Central memory CD8-positive, alpha-beta T cell (primary cell): ENCODE measurements at regions not wholly inside any gene's neighbourhood (a gene's known extent, or its start where the extent isn't known, plus 50 kb on each side); places are given as distances from the start of the nearest gene placed in this dataset.

Source experiments
- ATAC-seq: fragments of 150-1000 bp; cut with Tn5 transposase; replicated peaks from 2 replicates; pipeline ENCODE4 v1.10.0; 2022; ENCODE audit warnings: mild to moderate bottlenecking, moderate FRiP score, moderate number of reproducible peaks; ENCODE audit not compliant: poor library complexity, severe bottlenecking; ENCODE audit errors: extremely low read depth
- DNase-seq, 2 donors: peaks; one replicate each; pipeline ENCODE4 v3.0.0; 2021; ENCODE audit warnings: low spot score in 2 of 2
- H3K27ac Mint-ChIP-seq: one replicate; pipeline ENCODE4 v1.8.0; 2022; ENCODE audit warnings: low read depth, mild to moderate bottlenecking, moderate library complexity, mixed read lengths
- H3K27me3 Mint-ChIP-seq: one replicate; pipeline ENCODE4 v1.8.0; 2022; ENCODE audit warnings: mixed read lengths
- H3K36me3 Mint-ChIP-seq: one replicate; pipeline ENCODE4 v1.8.0; 2022; ENCODE audit warnings: mild to moderate bottlenecking, moderate library complexity, mixed read lengths; ENCODE audit not compliant: insufficient read depth
- H3K4me1 Mint-ChIP-seq: one replicate; pipeline ENCODE4 v1.8.0; 2022; ENCODE audit warnings: mixed read lengths
- H3K4me3 Mint-ChIP-seq: one replicate; pipeline ENCODE4 v1.8.0; 2022; ENCODE audit warnings: mild to moderate bottlenecking, moderate library complexity, mixed read lengths
- H3K9me3 Mint-ChIP-seq: one replicate; pipeline ENCODE4 v1.8.0; 2022; ENCODE audit warnings: mixed read lengths

DNA sequence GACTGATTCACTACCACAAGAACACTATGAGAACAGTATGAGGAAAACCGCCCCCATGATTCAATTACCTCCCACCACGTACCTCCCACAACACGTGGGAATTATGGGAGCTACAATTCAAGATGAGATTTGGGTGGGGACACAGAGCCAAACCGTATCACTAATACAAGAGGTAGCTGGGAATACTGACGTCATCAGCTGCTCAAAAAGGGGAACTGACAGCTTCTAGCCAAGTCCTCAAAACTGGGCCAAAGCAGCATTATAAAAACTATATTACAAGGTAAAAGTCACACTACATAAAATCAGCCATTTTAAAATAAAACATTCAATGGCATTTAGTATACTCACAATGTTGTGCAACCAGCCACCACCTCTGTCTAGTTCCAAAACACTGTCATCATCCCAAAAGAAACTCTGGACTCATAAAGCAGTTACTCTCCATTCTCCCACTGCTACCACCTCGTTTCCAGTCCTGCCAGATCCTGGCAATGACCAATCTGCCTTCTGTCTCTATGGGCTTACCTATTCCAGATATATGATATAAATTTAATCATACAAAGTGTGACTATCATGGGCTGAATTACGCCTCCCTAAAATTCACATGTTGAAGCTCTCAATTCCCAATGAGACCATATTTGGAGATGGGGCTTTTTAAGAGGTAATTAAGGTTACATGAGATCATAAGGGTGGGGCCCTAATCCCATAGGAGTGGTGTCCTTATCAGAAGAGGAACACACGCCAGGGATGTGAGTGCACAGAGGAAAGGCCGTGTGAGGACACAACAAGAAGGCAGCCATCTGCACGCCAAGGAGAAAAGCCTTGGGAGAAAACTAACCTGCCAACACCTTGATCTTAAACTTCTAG, 192.1 kb downstream of the SETD4 start:
- H3K27me3 Mint-ChIP-seq: peaks cover 56% of the 10 kb centered on the region
- H3K27ac Mint-ChIP-seq: no peak overlapping the region
- H3K4me1 Mint-ChIP-seq: no peaks in the 10 kb centered on the region
- DNase-seq (no peak), ATAC-seq (no peak)
- H3K4me3 Mint-ChIP-seq: no peak overlapping the region
- no peaks in the 10 kb centered on the region for H3K9me3 Mint-ChIP-seq
- H3K36me3 Mint-ChIP-seq: no peaks in the 10 kb centered on the region

GRCh38 chr21:35864039-35864438, 196.3 kb downstream of the SETD4 start:
- ATAC-seq (no peak), DNase-seq (no peak)
- no peak overlapping the region for H3K4me3 Mint-ChIP-seq
- H3K27ac Mint-ChIP-seq: no peak overlapping the region
- H3K9me3 Mint-ChIP-seq: no peaks in the 10 kb centered on the region
- peaks cover 47% of the 10 kb centered on the region for H3K27me3 Mint-ChIP-seq
- no peaks in the 10 kb centered on the region for H3K36me3 Mint-ChIP-seq
- H3K4me1 Mint-ChIP-seq: no peaks in the 10 kb centered on the region

GRCh38 chr21:35862969-35863368, 197.4 kb downstream of the SETD4 start:
- Mint-ChIP-seq H3K27me3 (peaks cover 53% of the 10 kb centered on the region), H3K4me1 (no peaks in the 10 kb centered on the region), H3K36me3 (no peaks in the 10 kb centered on the region), H3K4me3 (no peak overlapping the region), H3K27ac (no peak overlapping the region), H3K9me3 (no peaks in the 10 kb centered on the region)
- DNase-seq (no peak), ATAC-seq (no peak)

DNA sequence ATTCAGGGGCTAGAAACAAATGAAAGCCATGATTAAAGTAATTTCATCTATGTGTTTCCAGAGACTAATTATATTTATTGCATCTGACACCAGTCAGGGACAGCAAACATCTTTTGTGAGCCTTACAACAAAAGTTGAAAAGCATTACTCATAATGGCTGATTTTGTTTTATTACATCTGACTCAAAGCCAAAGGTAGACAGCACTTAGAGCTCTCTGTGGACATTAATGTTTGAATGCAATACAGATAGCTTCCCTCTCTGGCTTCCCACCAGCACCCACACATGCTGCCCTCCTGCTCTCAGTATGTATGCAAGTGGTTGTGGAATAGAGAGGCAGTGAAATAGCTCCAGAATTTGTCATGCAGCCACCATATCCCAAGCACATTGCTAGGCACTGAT, 198.7 kb downstream of the SETD4 start:
- H3K36me3 Mint-ChIP-seq: no peaks in the 10 kb centered on the region
- H3K9me3 Mint-ChIP-seq: no peaks in the 10 kb centered on the region
- ATAC-seq (no peak), DNase-seq (no peak)
- H3K27me3 Mint-ChIP-seq: peaks cover 49% of the 10 kb centered on the region
- no peak overlapping the region for H3K27ac Mint-ChIP-seq
- H3K4me1 Mint-ChIP-seq: no peaks in the 10 kb centered on the region
- H3K4me3 Mint-ChIP-seq: no peak overlapping the region

- Mint-ChIP-seq H3K36me3 (no peaks in the 10 kb centered on the region), H3K27me3 (peaks cover 62% of the 10 kb centered on the region), H3K4me1 (no peaks in the 10 kb centered on the region), H3K4me3 (no peak overlapping the region), H3K9me3 (no peaks in the 10 kb centered on the region), H3K27ac (no peak overlapping the region)
- no peak for ATAC-seq
- DNase-seq: no peak
Measured at GRCh38 chr21:35860189-35860869, 200.0 kb downstream of the SETD4 start.

GRCh38 chr21:35859677-35860076, 200.6 kb downstream of the SETD4 start:
- no peaks in the 10 kb centered on the region for H3K36me3 Mint-ChIP-seq
- peaks cover 66% of the 10 kb centered on the region for H3K27me3 Mint-ChIP-seq
- H3K4me3 Mint-ChIP-seq: no peak overlapping the region
- no peaks in the 10 kb centered on the region for H3K4me1 Mint-ChIP-seq
- no peaks in the 10 kb centered on the region for H3K9me3 Mint-ChIP-seq
- ATAC-seq: no peak
- H3K27ac Mint-ChIP-seq: no peak overlapping the region
- no peak for DNase-seq

DNA sequence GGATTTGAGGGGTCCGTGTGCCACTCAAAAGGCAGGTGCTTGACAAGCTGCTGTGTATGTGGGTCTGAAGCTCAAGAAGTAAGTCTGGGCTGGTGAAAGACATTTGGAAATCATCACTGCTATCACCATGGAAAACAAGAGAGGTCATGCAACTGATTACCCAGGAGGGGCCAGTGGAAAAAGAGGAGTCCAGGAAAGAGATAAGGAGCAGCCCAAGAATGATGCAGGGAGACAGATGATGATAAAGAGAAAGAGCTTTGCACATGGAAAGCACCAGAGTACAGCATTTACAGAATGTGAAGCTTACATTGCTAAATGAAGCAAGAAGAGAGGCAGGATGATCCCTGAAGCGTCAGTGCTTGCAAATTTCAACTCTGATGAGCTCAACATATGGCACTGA, 203.2 kb downstream of the SETD4 start:
- Mint-ChIP-seq H3K4me3 (no peak overlapping the region), H3K36me3 (no peaks in the 10 kb centered on the region), H3K27ac (no peak overlapping the region), H3K9me3 (no peaks in the 10 kb centered on the region), H3K27me3 (peaks cover 83% of the 10 kb centered on the region), H3K4me1 (no peaks in the 10 kb centered on the region)
- ATAC-seq (no peak), DNase-seq (no peak)

DNA sequence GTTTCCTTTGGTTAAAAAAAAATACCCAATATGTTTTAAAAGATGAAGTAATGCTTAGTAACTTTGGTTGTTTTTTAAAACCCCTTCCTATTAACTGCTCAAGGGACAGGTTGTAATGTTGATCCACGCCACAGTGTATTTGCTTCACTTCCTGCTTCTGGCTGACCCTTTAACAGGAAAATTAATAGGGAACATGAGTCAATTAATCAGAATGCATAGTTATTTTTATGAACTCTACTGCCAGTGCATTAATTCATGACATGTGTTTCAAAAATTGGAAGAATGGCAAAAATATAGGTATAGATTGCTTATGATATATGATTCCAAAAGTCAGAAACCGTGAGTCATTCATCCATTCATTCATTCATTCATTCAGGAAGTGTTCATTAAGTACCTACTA, 204.8 kb downstream of the SETD4 start:
- Mint-ChIP-seq H3K4me1 (no peaks in the 10 kb centered on the region), H3K36me3 (no peaks in the 10 kb centered on the region), H3K4me3 (no peak overlapping the region), H3K9me3 (no peaks in the 10 kb centered on the region), H3K27ac (no peak overlapping the region), H3K27me3 (peaks cover 77% of the 10 kb centered on the region)
- no peak for ATAC-seq
- DNase-seq: no peak

GRCh38 chr21:35854281-35854680, 206.0 kb downstream of the SETD4 start:
- ATAC-seq: no peak

DNA sequence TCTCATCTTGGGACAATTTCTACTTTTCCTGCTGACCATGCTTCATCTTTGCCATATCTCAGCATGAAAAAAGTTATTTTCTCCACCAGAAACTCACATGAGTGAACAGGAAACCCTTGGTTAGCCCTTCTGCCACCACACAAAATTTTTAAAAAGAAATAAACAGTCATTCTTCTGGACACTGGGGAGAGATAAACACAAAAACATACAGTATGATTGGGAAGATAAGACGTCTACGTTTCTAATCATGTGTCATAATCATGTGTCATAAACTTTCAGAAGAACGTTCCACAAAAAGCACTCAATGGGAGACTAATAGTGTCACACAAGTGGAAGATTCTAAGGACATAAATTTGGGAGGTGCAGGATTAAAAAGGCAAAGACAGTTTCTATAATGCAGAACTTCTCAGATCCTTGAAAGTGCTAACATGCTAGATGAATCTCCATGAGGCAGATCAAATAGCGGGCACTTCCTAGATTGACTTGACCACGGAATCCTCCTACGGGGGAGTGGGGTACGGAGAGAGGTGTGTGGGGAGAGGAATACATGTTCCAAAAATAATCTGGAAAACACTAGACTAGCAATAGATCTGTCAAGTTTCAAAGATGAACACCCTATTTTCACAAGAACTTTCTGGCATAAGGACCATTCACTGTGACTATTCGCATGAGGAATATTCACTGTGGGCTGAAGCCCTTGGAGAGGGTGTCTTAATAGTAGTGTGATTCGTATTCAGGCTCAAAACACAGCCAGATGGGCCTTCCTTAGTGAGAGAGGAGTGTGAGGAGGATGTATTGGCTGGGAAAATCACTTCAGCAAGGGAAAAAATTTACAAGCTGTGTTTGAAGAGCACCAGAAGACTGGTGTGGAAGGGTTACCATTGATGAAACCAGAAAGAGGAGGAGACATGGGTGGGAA, 206.7 kb downstream of the SETD4 start:
- Mint-ChIP-seq H3K9me3 (no peaks in the 10 kb centered on the region), H3K36me3 (no peaks in the 10 kb centered on the region), H3K27ac (no peak overlapping the region), H3K27me3 (peaks cover 66% of the 10 kb centered on the region), H3K4me1 (no peaks in the 10 kb centered on the region), H3K4me3 (no peak overlapping the region)
- ATAC-seq: no peak
- no peak for DNase-seq

More at GRCh38 chr21:35854281-35854680, 206.0 kb downstream of the SETD4 start:
- Mint-ChIP-seq H3K27ac (no peak overlapping the region), H3K36me3 (no peaks in the 10 kb centered on the region), H3K4me3 (no peak overlapping the region), H3K9me3 (no peaks in the 10 kb centered on the region), H3K4me1 (no peaks in the 10 kb centered on the region), H3K27me3 (peaks cover 67% of the 10 kb centered on the region)
- DNase-seq: no peak

DNA sequence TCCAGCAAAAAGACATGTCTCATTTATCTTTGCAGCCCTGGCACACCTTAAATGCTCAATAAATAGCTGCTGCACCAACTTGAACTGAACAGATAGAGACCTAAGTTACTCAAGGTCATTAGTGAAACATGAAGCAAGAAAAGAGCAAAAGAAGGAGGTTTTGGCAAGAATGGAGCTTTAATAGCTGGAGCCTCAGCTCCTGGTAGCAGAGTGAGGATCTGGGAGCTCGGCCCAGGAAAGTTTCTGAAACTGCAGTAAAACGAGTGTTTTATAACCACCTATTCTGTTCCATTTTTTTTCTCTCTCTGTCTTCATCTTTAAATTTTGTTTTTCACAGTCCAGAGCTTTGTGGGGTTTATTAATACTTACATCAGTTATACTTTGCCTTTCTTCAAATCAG, 207.5 kb downstream of the SETD4 start:
- ATAC-seq (no peak), DNase-seq (no peak)
- H3K27ac Mint-ChIP-seq: no peak overlapping the region
- no peaks in the 10 kb centered on the region for H3K4me1 Mint-ChIP-seq
- no peaks in the 10 kb centered on the region for H3K36me3 Mint-ChIP-seq
- H3K9me3 Mint-ChIP-seq: no peaks in the 10 kb centered on the region
- peaks cover 71% of the 10 kb centered on the region for H3K27me3 Mint-ChIP-seq
- H3K4me3 Mint-ChIP-seq: no peak overlapping the region

GRCh38 chr21:35850542-35851103, 209.7 kb downstream of the SETD4 start:
- H3K27me3 Mint-ChIP-seq: peaks cover 66% of the 10 kb centered on the region
- no peak overlapping the region for H3K27ac Mint-ChIP-seq
- no peaks in the 10 kb centered on the region for H3K9me3 Mint-ChIP-seq
- DNase-seq: no peak
- H3K4me1 Mint-ChIP-seq: no peaks in the 10 kb centered on the region
- no peaks in the 10 kb centered on the region for H3K36me3 Mint-ChIP-seq
- no peak for ATAC-seq
- H3K4me3 Mint-ChIP-seq: no peak overlapping the region
